ENCODE measurements at regions not wholly inside any gene's neighbourhood (a gene's known extent, or its start where the extent isn't known, plus 50 kb on each side); places are given as distances from the start of the nearest gene placed in this dataset.

- Histone ChIP-seq H4K20me1 (ENCODE audit: insufficient read depth, low read length) (no peaks in the 10 kb centered on the region), H3K4me1 (ENCODE audit: insufficient read depth, low read length, severe bottlenecking) (no peaks in the 10 kb centered on the region), H3K4me2 (ENCODE audit: low read length) (no peak overlapping the region), H3K79me2 (ENCODE audit: insufficient read depth, low read length) (no peaks in the 10 kb centered on the region), H3K4me3 (ENCODE audit: low read depth, low read length, poor library complexity, severe bottlenecking) (no peak overlapping the region), H3K9me2 (ENCODE audit: low read depth, low read length) (no peaks in the 10 kb centered on the region), H3K27ac (ENCODE audit: low read depth, low read length, poor library complexity, severe bottlenecking) (no peak overlapping the region), H3K36me3 (ENCODE audit: insufficient read depth, low read length) (no peaks in the 10 kb centered on the region), H3F3A (ENCODE audit: insufficient read depth, low read length) (no peaks in the 10 kb centered on the region), H3K9me3 (ENCODE audit: low read length) (no peaks in the 10 kb centered on the region), H2AFZ (ENCODE audit: low read length) (no peak overlapping the region), H3K9ac (ENCODE audit: low read length) (no peak overlapping the region), H3K27me3 (ENCODE audit: insufficient read depth, low read length) (peaks cover 11% of the 10 kb centered on the region)
- TF ChIP-seq CTCF (IDR thresholded peaks at IDR 0.05; ENCODE audit: low read length) (no peak), EZH2 (IDR thresholded peaks at IDR 0.05; ENCODE audit: borderline replicate concordance, low read length) (no peak)
These were observed 77.2 kb upstream of the AKIP1 start for GRCh38 chr11:8833568-8834315.

- Histone ChIP-seq H3K79me2 (ENCODE audit: insufficient read depth, low read length) (no peaks in the 10 kb centered on the region), H3K9me3 (ENCODE audit: low read length) (no peaks in the 10 kb centered on the region), H3K27me3 (ENCODE audit: insufficient read depth, low read length) (peaks cover 11% of the 10 kb centered on the region), H3K27ac (ENCODE audit: low read depth, low read length, poor library complexity, severe bottlenecking) (no peak overlapping the region), H3K4me2 (ENCODE audit: low read length) (no peak overlapping the region), H3K9me2 (ENCODE audit: low read depth, low read length) (no peaks in the 10 kb centered on the region), H3K36me3 (ENCODE audit: insufficient read depth, low read length) (no peaks in the 10 kb centered on the region), H3F3A (ENCODE audit: insufficient read depth, low read length) (no peaks in the 10 kb centered on the region), H2AFZ (ENCODE audit: low read length) (no peak overlapping the region), H4K20me1 (ENCODE audit: insufficient read depth, low read length) (no peaks in the 10 kb centered on the region), H3K4me1 (ENCODE audit: insufficient read depth, low read length, severe bottlenecking) (no peaks in the 10 kb centered on the region), H3K9ac (ENCODE audit: low read length) (no peak overlapping the region), H3K4me3 (ENCODE audit: low read depth, low read length, poor library complexity, severe bottlenecking) (no peak overlapping the region)
- TF ChIP-seq CTCF (IDR thresholded peaks at IDR 0.05; ENCODE audit: low read length) (no peak), EZH2 (IDR thresholded peaks at IDR 0.05; ENCODE audit: borderline replicate concordance, low read length) (no peak)
These were observed 76.6 kb upstream of the AKIP1 start for GRCh38 chr11:8834379-8834778.

- Histone ChIP-seq H3K4me2 (ENCODE audit: low read length) (no peak overlapping the region), H3K9ac (ENCODE audit: low read length) (no peak overlapping the region)
These were observed 72.7 kb upstream of the AKIP1 start for GRCh38 chr11:8838248-8838647.

More at GRCh38 chr11:8838248-8838647, 72.7 kb upstream of the AKIP1 start:
- no peaks in the 10 kb centered on the region for H3K79me2 ChIP-seq (ENCODE audit: insufficient read depth, low read length)
- H4K20me1 ChIP-seq (ENCODE audit: insufficient read depth, low read length) = no peaks in the 10 kb centered on the region
- peaks cover 5% of the 10 kb centered on the region for H3K27me3 ChIP-seq (ENCODE audit: insufficient read depth, low read length)
- no peaks in the 10 kb centered on the region for H3K9me2 ChIP-seq (ENCODE audit: low read depth, low read length)
- no peaks in the 10 kb centered on the region for H3K9me3 ChIP-seq (ENCODE audit: low read length)
- H2AFZ ChIP-seq (ENCODE audit: low read length) = no peak overlapping the region
- no peak for TF ChIP-seq CTCF (IDR thresholded peaks at IDR 0.05; ENCODE audit: low read length)
- TF ChIP-seq EZH2 (IDR thresholded peaks at IDR 0.05; ENCODE audit: borderline replicate concordance, low read length) = no peak
- no peaks in the 10 kb centered on the region for H3K4me1 ChIP-seq (ENCODE audit: insufficient read depth, low read length, severe bottlenecking)
- H3K4me3 ChIP-seq (ENCODE audit: low read depth, low read length, poor library complexity, severe bottlenecking) = no peak overlapping the region
- H3K27ac ChIP-seq (ENCODE audit: low read depth, low read length, poor library complexity, severe bottlenecking) = no peak overlapping the region
- H3K36me3 ChIP-seq (ENCODE audit: insufficient read depth, low read length) = no peaks in the 10 kb centered on the region
- H3F3A ChIP-seq (ENCODE audit: insufficient read depth, low read length) = no peaks in the 10 kb centered on the region
